WTC11 (cell line): ENCODE measurements at regions not wholly inside any gene's neighbourhood (a gene's known extent, or its start where the extent isn't known, plus 50 kb on each side); places are given as distances from the start of the nearest gene placed in this dataset.

Experiments used
- ATF3 ChIP-seq: sonication (generic); formaldehyde crosslinking; conservative IDR thresholded peaks from 2 replicates; pipeline ENCODE4 v1.8.1; 2022; ENCODE audit warnings: mild to moderate bottlenecking, missing genetic modification reagents
- ZNF219 ChIP-seq: sonication (generic); formaldehyde crosslinking; IDR thresholded peaks from 2 replicates; pipeline ENCODE4 v1.8.0; 2023; ENCODE audit warnings: missing genetic modification reagents, mild to moderate bottlenecking, borderline replicate concordance
- ZNF317 ChIP-seq: sonication (generic); formaldehyde crosslinking; IDR thresholded peaks from 2 replicates; pipeline ENCODE4 v1.8.1; 2023; ENCODE audit warnings: low read depth, mild to moderate bottlenecking, moderate library complexity, missing genetic modification reagents, borderline replicate concordance
- TF ChIP-seq, protein P1 (sequence below): fragments of 200-600 bp; IDR thresholded peaks from 2 replicates; pipeline ENCODE4 v1.8.0; 2022; ENCODE audit warnings: antibody characterized with exemption
- TF ChIP-seq, protein P2 (sequence below): sonication (generic); formaldehyde crosslinking; IDR thresholded peaks from 2 replicates; pipeline ENCODE4 v1.8.1; 2023; ENCODE audit warnings: mild to moderate bottlenecking, missing genetic modification reagents, moderate library complexity

- TF ChIP-seq ATF3 (CRISPR knock-in tag), result no peak
- TF ChIP-seq, protein P1, sequence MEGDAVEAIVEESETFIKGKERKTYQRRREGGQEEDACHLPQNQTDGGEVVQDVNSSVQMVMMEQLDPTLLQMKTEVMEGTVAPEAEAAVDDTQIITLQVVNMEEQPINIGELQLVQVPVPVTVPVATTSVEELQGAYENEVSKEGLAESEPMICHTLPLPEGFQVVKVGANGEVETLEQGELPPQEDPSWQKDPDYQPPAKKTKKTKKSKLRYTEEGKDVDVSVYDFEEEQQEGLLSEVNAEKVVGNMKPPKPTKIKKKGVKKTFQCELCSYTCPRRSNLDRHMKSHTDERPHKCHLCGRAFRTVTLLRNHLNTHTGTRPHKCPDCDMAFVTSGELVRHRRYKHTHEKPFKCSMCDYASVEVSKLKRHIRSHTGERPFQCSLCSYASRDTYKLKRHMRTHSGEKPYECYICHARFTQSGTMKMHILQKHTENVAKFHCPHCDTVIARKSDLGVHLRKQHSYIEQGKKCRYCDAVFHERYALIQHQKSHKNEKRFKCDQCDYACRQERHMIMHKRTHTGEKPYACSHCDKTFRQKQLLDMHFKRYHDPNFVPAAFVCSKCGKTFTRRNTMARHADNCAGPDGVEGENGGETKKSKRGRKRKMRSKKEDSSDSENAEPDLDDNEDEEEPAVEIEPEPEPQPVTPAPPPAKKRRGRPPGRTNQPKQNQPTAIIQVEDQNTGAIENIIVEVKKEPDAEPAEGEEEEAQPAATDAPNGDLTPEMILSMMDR, result no peak
- TF ChIP-seq ZNF219 (CRISPR knock-in tag), result no peak
- no peak for TF ChIP-seq ZNF317 (CRISPR knock-in tag)
- TF ChIP-seq, protein P2, sequence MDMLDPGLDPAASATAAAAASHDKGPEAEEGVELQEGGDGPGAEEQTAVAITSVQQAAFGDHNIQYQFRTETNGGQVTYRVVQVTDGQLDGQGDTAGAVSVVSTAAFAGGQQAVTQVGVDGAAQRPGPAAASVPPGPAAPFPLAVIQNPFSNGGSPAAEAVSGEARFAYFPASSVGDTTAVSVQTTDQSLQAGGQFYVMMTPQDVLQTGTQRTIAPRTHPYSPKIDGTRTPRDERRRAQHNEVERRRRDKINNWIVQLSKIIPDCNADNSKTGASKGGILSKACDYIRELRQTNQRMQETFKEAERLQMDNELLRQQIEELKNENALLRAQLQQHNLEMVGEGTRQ (CRISPR knock-in tag), result no peak
Observed at GRCh38 chr18:79627750-79628294, 51.8 kb upstream of the CTDP1 start.
